Gastrocnemius medialis (tissue), 4 donors: ENCODE measurements at regions not wholly inside any gene's neighbourhood (a gene's known extent, or its start where the extent isn't known, plus 50 kb on each side); places are given as distances from the start of the nearest gene placed in this dataset.

Experiments
- CTCF ChIP-seq, 5 experiments: fragments of 450-650 bp in 3 of 5; fragments of 200-600 bp in 2 of 5; sonication (generic) in 2 of 5; IDR thresholded peaks in 4 of 5; conservative IDR thresholded peaks in 1 of 5; 1 replicate in 4 of 5; 2 replicates in 1 of 5; pipeline ENCODE4 v1.5.1; 2016 to 2019; ENCODE audit warnings: antibody characterized with exemption in 5 of 5, mild to moderate bottlenecking in 3 of 5, moderate library complexity in 3 of 5
- POLR2A ChIP-seq, 2 donors: fragments of 450-650 bp; IDR thresholded peaks; one replicate each; pipeline ENCODE4 v1.6.1; 2017; ENCODE audit warnings: antibody characterized with exemption in 2 of 2, mild to moderate bottlenecking in 2 of 2, moderate library complexity in 2 of 2

GRCh38 chr17:64788286-64789060 lies 126.4 kb upstream of the SMURF2 start:
- no peak for TF ChIP-seq CTCF (IDR thresholded peaks at IDR 0.05 in 4 of 5, conservative IDR thresholded peaks at IDR 0.05 in 1 of 5)
- no peak for TF ChIP-seq POLR2A (IDR thresholded peaks at IDR 0.05)
